Endothelial cell of umbilical vein (primary cell): ENCODE measurements at regions not wholly inside any gene's neighbourhood (a gene's known extent, or its start where the extent isn't known, plus 50 kb on each side); places are given as distances from the start of the nearest gene placed in this dataset.
A peak's percentile ranks its signal among the peaks of the same experiment; 100 is the strongest.

ENCODE experiments used
- BruUV-seq: library from RNA; stranded (reverse); fragments of 400-500 nt; replicated peaks from 2 replicates; lab custom pipeline; 2021; lab: Mats Ljungman, UMichigan
- CTCF ChIA-PET: fragments of 300-600, 350-600 bp; sonication (Branson Sonifier 250); formaldehyde crosslinking; loops from one replicate; lab custom pipeline; 2021; ENCODE audit warnings: antibody characterized with exemption, inconsistent platforms; lab: Charles Lee
- POLR2A ChIA-PET: fragments of 300-600, 350-600 bp; sonication (Branson Sonifier 250); formaldehyde crosslinking; loops from one replicate; lab custom pipeline; 2021; ENCODE audit warnings: antibody characterized with exemption, inconsistent platforms; lab: Charles Lee
- DNase-seq: peaks from one replicate; pipeline ENCODE4 v3.0.0-alpha.2; 2011; ENCODE audit warnings: low read depth, low spot score
- FAIRE-seq: peaks from 2 replicates; lab custom pipeline; 2011; peaks lifted over from hg19 to GRCh38; lab: Jason Lieb, UNC
- H2AFZ ChIP-seq: 2 replicates; pipeline ENCODE4 v1.6.0; 2012; ENCODE audit warnings: low read depth, low read length, control low read depth, inconsistent platforms
- H3K27ac ChIP-seq: 2 replicates; pipeline ENCODE4 v1.5.1; 2011; ENCODE audit warnings: low read depth, mild to moderate bottlenecking, control low read depth, low read length, moderate library complexity; ENCODE audit not compliant: insufficient read depth
- H3K27me3 ChIP-seq, 2 experiments: 2 replicates each; pipeline versions ENCODE4 v1.6.0 to v1.6.1; 2011; ENCODE audit warnings: low read length in 2 of 2, mixed read lengths in 1 of 2; ENCODE audit not compliant: control insufficient read depth in 2 of 2, insufficient read depth in 2 of 2
- H3K36me3 ChIP-seq, 2 experiments: 2 replicates in 1 of 2; 3 replicates in 1 of 2; pipeline ENCODE4 v1.5.1; 2011; ENCODE audit warnings: low read length in 2 of 2, mild to moderate bottlenecking in 1 of 2, moderate library complexity in 1 of 2; ENCODE audit not compliant: control insufficient read depth in 2 of 2, insufficient read depth in 2 of 2; ENCODE audit errors: extremely low read depth in 1 of 2
- H3K4me1 ChIP-seq: 3 replicates; pipeline ENCODE4 v1.5.1; 2011; ENCODE audit warnings: mild to moderate bottlenecking, low read length; ENCODE audit not compliant: control insufficient read depth, insufficient read depth; ENCODE audit errors: extremely low read depth
- H3K4me2 ChIP-seq: 2 replicates; pipeline ENCODE4 v1.6.1; 2011; ENCODE audit warnings: low read length, control low read depth, mixed read lengths; ENCODE audit not compliant: insufficient read depth
- H3K4me3 ChIP-seq, 3 experiments: fragments of 200-600 bp in 1 of 3; sonication (generic), shearing (Covaris generic) in 1 of 3; replicated peaks in 1 of 3; 2 replicates each; pipeline ENCODE4 v1.5.1; 2011 to 2016; ENCODE audit warnings: control low read depth in 3 of 3, low read length in 3 of 3, mild to moderate bottlenecking in 2 of 3, inconsistent platforms in 1 of 3, low read depth in 1 of 3, moderate library complexity in 1 of 3; ENCODE audit not compliant: insufficient read depth in 1 of 3
- H3K79me2 ChIP-seq: 2 replicates; pipeline ENCODE4 v1.6.0; 2012; ENCODE audit warnings: low read length, inconsistent platforms; ENCODE audit not compliant: control insufficient read depth, insufficient read depth
- H3K9ac ChIP-seq: replicated peaks from 2 replicates; pipeline ENCODE3; 2011; ENCODE audit warnings: low read length, control low read depth; ENCODE audit not compliant: insufficient read depth; ENCODE audit errors: extremely low read depth
- H3K9me1 ChIP-seq: replicated peaks from 3 replicates; pipeline ENCODE4 v1.6.0; 2011; ENCODE audit warnings: mild to moderate bottlenecking, low read length; ENCODE audit not compliant: control insufficient read depth, insufficient read depth; ENCODE audit errors: extremely low read depth
- H3K9me3 ChIP-seq: replicated peaks from 2 replicates; pipeline ENCODE4 v1.5.1; 2012; ENCODE audit warnings: low read length, inconsistent platforms; ENCODE audit not compliant: control insufficient read depth, insufficient read depth
- H4K20me1 ChIP-seq: replicated peaks from 2 replicates; pipeline ENCODE3; 2011; ENCODE audit warnings: mild to moderate bottlenecking, low read length; ENCODE audit not compliant: control insufficient read depth, insufficient read depth; ENCODE audit errors: extremely low read depth
- EZH2 ChIP-seq: IDR thresholded peaks from 2 replicates; pipeline ENCODE4 v1.6.1; 2012; ENCODE audit warnings: borderline replicate concordance, low read depth, mild to moderate bottlenecking, moderate library complexity, low read length, inconsistent platforms; ENCODE audit not compliant: severe bottlenecking
- FOS ChIP-seq: IDR thresholded peaks from 2 replicates; pipeline ENCODE4 v1.6.1; 2011; ENCODE audit warnings: mild to moderate bottlenecking, low read length, moderate library complexity, borderline replicate concordance; ENCODE audit not compliant: insufficient read depth
- GATA2 ChIP-seq: IDR thresholded peaks from 2 replicates; pipeline ENCODE4 v1.7.0; 2011; ENCODE audit warnings: low read depth, mild to moderate bottlenecking, moderate library complexity, mixed read lengths, low read length; ENCODE audit not compliant: insufficient read length, insufficient read depth
- POLR2A ChIP-seq: IDR thresholded peaks from 2 replicates; pipeline ENCODE4 v1.6.1; 2012; ENCODE audit warnings: low read depth, mild to moderate bottlenecking, control low read depth, low read length
- dilution Hi-C: fragments of 300-500 bp; cut with MboI; formaldehyde crosslinking; loops from one replicate; pipeline ENCODE4 v1.15.0; 2019; ENCODE audit warnings: low sequenced_read_pairs; ENCODE audit not compliant: extremely low pct_ligation_motif_present
- intact Hi-C: fragments of 100-400 bp; cut with micrococcal nuclease; formaldehyde crosslinking; loops from one replicate; pipeline ENCODE4 v1.10.0; 2022
- TF ChIP-seq, protein P1 (sequence below), 2 donors: IDR thresholded peaks; 1 replicate in 1 of 2; 2 replicates in 1 of 2; pipeline ENCODE4 v1.5.1; 2011; ENCODE audit warnings: low read length in 2 of 2, mild to moderate bottlenecking in 2 of 2, moderate library complexity in 2 of 2, control low read depth in 1 of 2, inconsistent platforms in 1 of 2, low read depth in 1 of 2; ENCODE audit not compliant: insufficient read depth in 1 of 2; ENCODE audit errors: extremely low read depth in 1 of 2

DNA sequence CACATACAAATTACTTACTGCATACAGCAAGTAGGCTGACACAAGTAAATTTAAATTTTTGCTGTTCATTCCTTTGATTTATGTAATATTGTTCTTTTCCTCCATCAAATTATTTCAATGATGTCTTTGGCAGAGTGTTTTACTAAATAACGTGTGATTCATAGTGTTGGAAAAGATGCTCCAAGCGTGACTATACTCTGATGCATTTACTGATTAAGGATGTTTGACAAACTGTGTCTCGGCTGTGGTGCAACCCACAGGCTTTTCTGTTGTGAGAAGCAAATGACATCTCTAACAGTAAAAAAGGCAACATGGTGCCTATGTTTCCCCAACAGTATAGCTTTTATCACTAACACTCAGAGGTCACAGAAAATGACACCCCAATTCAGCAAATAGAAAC lies 540.9 kb downstream of the PPP4R3C start:
- Histone ChIP-seq H3K4me2 (no peak overlapping the region), H3K9me1 (no peaks in the 10 kb centered on the region), H3K27ac (peak overlapping the region; percentile 71), H4K20me1 (no peaks in the 10 kb centered on the region), H3K4me3 (no peak overlapping the region), H3K36me3 (no peaks in the 10 kb centered on the region), H3K79me2 (no peaks in the 10 kb centered on the region), H3K27me3 (no peaks in the 10 kb centered on the region), H3K4me1 (peaks cover 15% of the 10 kb centered on the region), H2AFZ (peak overlapping the region; percentile 24), H3K9me3 (no peaks in the 10 kb centered on the region), H3K9ac (peak overlapping the region; percentile 23)
- TF ChIP-seq GATA2 (peak; percentile 82), FOS (peak; percentile 68), EZH2 (no peak), POLR2A (no peak)
- TF ChIP-seq, protein P1, sequence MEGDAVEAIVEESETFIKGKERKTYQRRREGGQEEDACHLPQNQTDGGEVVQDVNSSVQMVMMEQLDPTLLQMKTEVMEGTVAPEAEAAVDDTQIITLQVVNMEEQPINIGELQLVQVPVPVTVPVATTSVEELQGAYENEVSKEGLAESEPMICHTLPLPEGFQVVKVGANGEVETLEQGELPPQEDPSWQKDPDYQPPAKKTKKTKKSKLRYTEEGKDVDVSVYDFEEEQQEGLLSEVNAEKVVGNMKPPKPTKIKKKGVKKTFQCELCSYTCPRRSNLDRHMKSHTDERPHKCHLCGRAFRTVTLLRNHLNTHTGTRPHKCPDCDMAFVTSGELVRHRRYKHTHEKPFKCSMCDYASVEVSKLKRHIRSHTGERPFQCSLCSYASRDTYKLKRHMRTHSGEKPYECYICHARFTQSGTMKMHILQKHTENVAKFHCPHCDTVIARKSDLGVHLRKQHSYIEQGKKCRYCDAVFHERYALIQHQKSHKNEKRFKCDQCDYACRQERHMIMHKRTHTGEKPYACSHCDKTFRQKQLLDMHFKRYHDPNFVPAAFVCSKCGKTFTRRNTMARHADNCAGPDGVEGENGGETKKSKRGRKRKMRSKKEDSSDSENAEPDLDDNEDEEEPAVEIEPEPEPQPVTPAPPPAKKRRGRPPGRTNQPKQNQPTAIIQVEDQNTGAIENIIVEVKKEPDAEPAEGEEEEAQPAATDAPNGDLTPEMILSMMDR (IDR thresholded peaks at IDR 0.05; ENCODE audit: extremely low read depth in 1 of 2, insufficient read depth in 1 of 2, low read depth in 1 of 2, low read length in 2 of 2): no peak
- peak; percentile 35 for DNase-seq
- FAIRE-seq: peak; percentile 26
- dilution Hi-C loops (no loop called here), intact Hi-C loops (no loop called here)
- POLR2A ChIA-PET: no interaction called here
- CTCF ChIA-PET: interaction anchor here (1.0 kb wide), 1 partner anchor 70 kb away, joined by 3 read pairs; no protein-coding TSS in a partner anchor
- TSS peak; percentile 37 for BruUV-seq

DNA sequence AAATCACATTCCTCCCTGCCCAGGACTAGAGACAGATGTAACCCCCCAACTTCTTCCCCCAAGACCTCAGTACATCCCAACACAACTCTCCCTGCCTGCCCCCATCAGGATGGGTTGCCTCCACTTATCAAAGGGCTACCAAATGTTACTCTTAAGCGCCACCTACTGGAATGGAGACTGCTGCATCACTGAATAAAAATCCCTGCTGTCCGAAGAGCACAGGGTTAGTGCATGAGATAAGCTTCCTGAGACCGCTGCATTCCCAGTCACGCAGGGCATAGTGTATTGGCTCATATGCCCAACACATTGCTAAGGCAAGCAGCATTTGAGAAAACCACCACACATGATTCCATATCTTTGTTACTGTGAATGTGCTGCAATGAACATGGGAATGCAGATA lies 544.5 kb downstream of the PPP4R3C start:
- intact Hi-C loops: loop anchor here (5.0 to 10.0 kb wide), 5 partner anchors 214 to 1396 kb away; no protein-coding TSS in a partner anchor

More for the DNA sequence above, 544.5 kb downstream of the PPP4R3C start:
- POLR2A ChIA-PET: no interaction called here
- H2AFZ ChIP-seq: no peak overlapping the region
- TF ChIP-seq GATA2: no peak
- TF ChIP-seq, protein P1 (IDR thresholded peaks at IDR 0.05; ENCODE audit: extremely low read depth in 1 of 2, insufficient read depth in 1 of 2, low read depth in 1 of 2, low read length in 2 of 2): peak; percentile 17 to 26
- H3K9me3 ChIP-seq: no peaks in the 10 kb centered on the region
- no peak overlapping the region for H3K4me2 ChIP-seq
- no TSS peak for BruUV-seq
- no peak overlapping the region for H3K4me3 ChIP-seq
- peak; percentile 31 for DNase-seq
- no peak overlapping the region for H3K9ac ChIP-seq
- no peaks in the 10 kb centered on the region for H3K36me3 ChIP-seq
- H3K9me1 ChIP-seq: no peaks in the 10 kb centered on the region
- dilution Hi-C loops: no loop called here
- peak; percentile 72 for FAIRE-seq
- H3K27me3 ChIP-seq: no peaks in the 10 kb centered on the region
- CTCF ChIA-PET: interaction anchor here (0.6 to 1.3 kb wide), 7 partner anchors 66 to 648 kb away, joined by 3 to 10 read pairs (median 4); no protein-coding TSS in a partner anchor
- no peaks in the 10 kb centered on the region for H3K79me2 ChIP-seq
- no peaks in the 10 kb centered on the region for H4K20me1 ChIP-seq
- peaks cover 36% of the 10 kb centered on the region for H3K4me1 ChIP-seq
- H3K27ac ChIP-seq: no peak overlapping the region
